Body of pancreas (tissue), 4 donors: ENCODE measurements at regions not wholly inside any gene's neighbourhood (a gene's known extent, or its start where the extent isn't known, plus 50 kb on each side); places are given as distances from the start of the nearest gene placed in this dataset.

Source experiments
- CTCF ChIP-seq, 7 experiments: fragments of 450-650 bp in 4 of 7; fragments of 200-600 bp in 3 of 7; sonication (generic) in 3 of 7; IDR thresholded peaks; one replicate each; pipeline ENCODE4 v1.5.1; 2016 to 2019; ENCODE audit warnings: antibody characterized with exemption in 7 of 7
- POLR2A ChIP-seq, 3 donors: fragments of 450-650 bp; IDR thresholded peaks; one replicate each; pipeline ENCODE4 v1.6.1; 2016; ENCODE audit warnings: antibody characterized with exemption in 3 of 3, mild to moderate bottlenecking in 2 of 3

GRCh38 chr20:6651016-6651415 is 116.5 kb upstream of the BMP2 start:
- TF ChIP-seq POLR2A (IDR thresholded peaks at IDR 0.05) = no peak
- TF ChIP-seq CTCF (IDR thresholded peaks at IDR 0.05) = no peak
